A549 (cell line): ENCODE measurements at regions not wholly inside any gene's neighbourhood (a gene's known extent, or its start where the extent isn't known, plus 50 kb on each side); places are given as distances from the start of the nearest gene placed in this dataset.

Source experiments
- ATAC-seq, 2 experiments: fragments of 200-7000 bp in 1 of 2; fragments of >200 bp in 1 of 2; cut with Nextera tagmentation in 1 of 2; cut with Tn5 transposase in 1 of 2; 3 replicates each; pipeline versions ENCODE4 v1.8.0 to v1.9.1; 2018 to 2020; ENCODE audit warnings: mild to moderate bottlenecking in 1 of 2, moderate library complexity in 1 of 2
- CTCF ChIA-PET: fragments of 300-600 bp; sonication (Branson Sonifier 250); formaldehyde crosslinking; extraction: SDS; loops from one replicate; lab custom pipeline; 2021; ENCODE audit warnings: antibody characterized with exemption, inconsistent platforms; lab: Yijun Ruan, JAX
- POLR2A ChIA-PET: fragments of 350-600 bp; formaldehyde crosslinking; extraction: SDS; loops from one replicate; lab custom pipeline; 2021; ENCODE audit warnings: antibody characterized with exemption, inconsistent platforms; lab: Yijun Ruan, JAX
- DNase-seq, 2 experiments: peaks; one replicate each; pipeline versions ENCODE4 v3.0.0 to v3.0.0-alpha.2; 2011 to 2016; ENCODE audit warnings: low read depth in 1 of 2, low spot score in 1 of 2
- FAIRE-seq: peaks from 2 replicates; lab custom pipeline; 2011; peaks lifted over from hg19 to GRCh38; lab: Jason Lieb, UNC
- H3K27ac ChIP-seq, 2 experiments: fragments of >200 bp; sonication (Bioruptor Twin); formaldehyde crosslinking; 3 replicates each; pipeline ENCODE4 v1.5.1; 2016 to 2017
- H3K4me1 ChIP-seq: fragments of >200 bp; sonication (Bioruptor Twin); formaldehyde crosslinking; 3 replicates; pipeline ENCODE4 v1.6.1; 2016
- H3K4me2 ChIP-seq: fragments of >200 bp; sonication (Bioruptor Twin); formaldehyde crosslinking; 3 replicates; pipeline ENCODE4 v1.6.1; 2016
- H3K4me3 ChIP-seq: fragments of >200 bp; sonication (Bioruptor Twin); formaldehyde crosslinking; 3 replicates; pipeline ENCODE4 v1.5.1; 2016
- H3K9me3 ChIP-seq: fragments of >200 bp; sonication (Bioruptor Twin); formaldehyde crosslinking; 3 replicates; pipeline ENCODE4 v1.6.1; 2016
- ATOH8 ChIP-seq: fragments of 250-450 bp; sonication (Bioruptor Pico); IDR thresholded peaks from 2 replicates; pipeline ENCODE4 v1.5.0; 2020; ENCODE audit warnings: low read depth, mild to moderate bottlenecking, moderate library complexity
- BCL3 ChIP-seq: fragments of >200 bp; sonication (Bioruptor Twin); formaldehyde crosslinking; IDR thresholded peaks from 3 replicates; pipeline ENCODE4 v1.6.1; 2016
- CBX2 ChIP-seq: fragments of 200-600 bp; sonication (generic); IDR thresholded peaks from 2 replicates; pipeline ENCODE4 v1.6.1; 2016; ENCODE audit warnings: low read depth, mild to moderate bottlenecking, borderline replicate concordance
- CBX8 ChIP-seq: fragments of 200-600 bp; sonication (generic); IDR thresholded peaks from 2 replicates; pipeline ENCODE4 v1.6.1; 2016
- CEBPB ChIP-seq, 2 experiments: fragments of >200 bp in 1 of 2; sonication (Bioruptor Twin) in 1 of 2; formaldehyde crosslinking in 1 of 2; IDR thresholded peaks; 2 replicates each; pipeline ENCODE4 v1.6.1; 2012 to 2016
- CHD2 ChIP-seq: fragments of 150-350 bp; IDR thresholded peaks from 2 replicates; pipeline ENCODE4 v1.6.1; 2014; ENCODE audit warnings: low read length; ENCODE audit not compliant: partially characterized antibody
- CHD4 ChIP-seq: fragments of 200-600 bp; sonication (generic); IDR thresholded peaks from 2 replicates; pipeline ENCODE4 v1.6.1; 2016; ENCODE audit warnings: antibody characterized with exemption, mild to moderate bottlenecking, borderline replicate concordance
- CTCF ChIP-seq: fragments of >200 bp; sonication (Bioruptor Twin); formaldehyde crosslinking; IDR thresholded peaks from 3 replicates; pipeline ENCODE4 v1.5.1; 2016
- E2F6 ChIP-seq: IDR thresholded peaks from 2 replicates; pipeline ENCODE4 v1.6.1; 2012; ENCODE audit warnings: low read depth, borderline replicate concordance
- ESRRA ChIP-seq: fragments of 150-350 bp; IDR thresholded peaks from 2 replicates; pipeline ENCODE4 v1.6.1; 2014; ENCODE audit warnings: mild to moderate bottlenecking, low read length, borderline replicate concordance
- FOSL2 ChIP-seq, 2 experiments: fragments of 450-650 bp in 1 of 2; fragments of >200 bp in 1 of 2; sonication (Bioruptor Twin) in 1 of 2; formaldehyde crosslinking; IDR thresholded peaks; 2 replicates each; pipeline versions ENCODE4 v1.5.0 to v1.6.1; 2016 to 2020; ENCODE audit warnings: mild to moderate bottlenecking in 1 of 2, moderate library complexity in 1 of 2
- FOXS1 ChIP-seq: fragments of 250-450 bp; sonication (Bioruptor Pico); IDR thresholded peaks from 2 replicates; pipeline ENCODE4 v1.5.0; 2020; ENCODE audit warnings: mild to moderate bottlenecking, moderate library complexity
- GATA3 ChIP-seq: IDR thresholded peaks from 2 replicates; pipeline ENCODE4 v1.6.1; 2012; ENCODE audit warnings: borderline replicate concordance
- HMGXB4 ChIP-seq: fragments of 250-450 bp; sonication (Bioruptor Pico); IDR thresholded peaks from 2 replicates; pipeline ENCODE4 v1.5.0; 2021; ENCODE audit warnings: mild to moderate bottlenecking, moderate library complexity, borderline replicate concordance
- HOXA7 ChIP-seq: fragments of 250-450 bp; sonication (Bioruptor Pico); IDR thresholded peaks from 2 replicates; pipeline ENCODE4 v1.5.0; 2020; ENCODE audit warnings: mild to moderate bottlenecking, moderate library complexity
- HOXB13 ChIP-seq: fragments of 250-450 bp; sonication (Bioruptor Pico); IDR thresholded peaks from 2 replicates; pipeline ENCODE4 v1.5.0; 2020; ENCODE audit warnings: low read depth, mild to moderate bottlenecking, moderate library complexity
- HOXB5 ChIP-seq: fragments of 250-450 bp; sonication (Bioruptor Pico); IDR thresholded peaks from 2 replicates; pipeline ENCODE4 v1.5.0; 2020; ENCODE audit warnings: mild to moderate bottlenecking, moderate library complexity
- JUNB ChIP-seq: fragments of >200 bp; sonication (Bioruptor Twin); formaldehyde crosslinking; IDR thresholded peaks from 2 replicates; pipeline ENCODE4 v1.6.1; 2016
- MAFK ChIP-seq: fragments of 450-650 bp; IDR thresholded peaks from 2 replicates; pipeline ENCODE4 v1.6.1; 2014; ENCODE audit not compliant: partially characterized antibody
- MAX ChIP-seq: IDR thresholded peaks from 2 replicates; pipeline ENCODE4 v1.6.1; 2012
- NFE2L2 ChIP-seq: fragments of 150-350 bp; conservative IDR thresholded peaks from 2 replicates; pipeline ENCODE4 v1.6.1; 2014; ENCODE audit warnings: low read length
- NPAS2 ChIP-seq: fragments of 250-450 bp; sonication (Bioruptor Pico); IDR thresholded peaks from 2 replicates; pipeline ENCODE4 v1.8.0; 2022; ENCODE audit warnings: mild to moderate bottlenecking, moderate library complexity, borderline replicate concordance
- POLR2A ChIP-seq: IDR thresholded peaks from 2 replicates; pipeline ENCODE4 v1.6.1; 2012; ENCODE audit warnings: mild to moderate bottlenecking, low read length
- POLR2AphosphoS2 ChIP-seq: conservative IDR thresholded peaks from 2 replicates; pipeline ENCODE4 v1.6.1; 2012; ENCODE audit warnings: low read length, improper control_type of control experiment, inconsistent platforms
- RARB ChIP-seq: fragments of 250-450 bp; sonication (Bioruptor Pico); IDR thresholded peaks from 2 replicates; pipeline ENCODE4 v1.8.0; 2021; ENCODE audit warnings: mild to moderate bottlenecking, moderate library complexity
- RCOR1 ChIP-seq: fragments of 150-350 bp; IDR thresholded peaks from 2 replicates; pipeline ENCODE4 v1.6.1; 2014; ENCODE audit warnings: antibody characterized with exemption, low read length, low read depth
- RFX5 ChIP-seq: fragments of 450-650 bp; IDR thresholded peaks from 2 replicates; pipeline ENCODE4 v1.7.1; 2014; ENCODE audit warnings: antibody characterized with exemption, mild to moderate bottlenecking, moderate library complexity
- SMC3 ChIP-seq: fragments of >200 bp; sonication (Bioruptor Twin); formaldehyde crosslinking; IDR thresholded peaks from 3 replicates; pipeline ENCODE4 v1.6.1; 2018; ENCODE audit warnings: inconsistent platforms
- SREBF2 ChIP-seq: fragments of 450-650 bp; IDR thresholded peaks from 2 replicates; pipeline ENCODE4 v1.6.1; 2014; ENCODE audit warnings: mild to moderate bottlenecking, moderate library complexity
- TFCP2L1 ChIP-seq: fragments of 250-450 bp; sonication (Bioruptor Pico); IDR thresholded peaks from 2 replicates; pipeline ENCODE4 v1.5.0; 2021; ENCODE audit warnings: mild to moderate bottlenecking
- USF2 ChIP-seq: fragments of 450-650 bp; IDR thresholded peaks from 2 replicates; pipeline ENCODE4 v1.6.1; 2014; ENCODE audit warnings: antibody characterized with exemption
- ZFP36 ChIP-seq: fragments of 450-650 bp; IDR thresholded peaks from 2 replicates; pipeline ENCODE4 v1.6.1; 2014; ENCODE audit warnings: borderline replicate concordance; ENCODE audit not compliant: partially characterized antibody
- WGBS: methylation state at CpG from one replicate; pipeline ENCODE4 v1.1.6; 2017; ENCODE audit errors: missing lambda C conversion rate; 5-methylcytosine and 5-hydroxymethylcytosine counted together

GRCh38 chr7:142539901-142540300 lies 209.4 kb upstream of the PRSS1 start:
- peak overlapping the region in 1 of 2 experiments; percentile 23; a peak in 1 of 6 replicates for H3K27ac ChIP-seq
- 0% methylated on average over 1 of the region's 1 CpG for WGBS
- H3K4me2 ChIP-seq, result peak overlapping the region; percentile 42
- no peaks in the 10 kb centered on the region for H3K9me3 ChIP-seq
- ChIA-PET CTCF (interaction anchor here (0.6 to 1.3 kb wide), 4 partner anchors 10 to 244 kb away, joined by 3 read pairs; no protein-coding TSS in a partner anchor), POLR2A (no interaction called here)
- FAIRE-seq (no peak), DNase-seq (peak in 1 of 2 experiments; percentile 21)
- TF ChIP-seq HOXA7 (no peak), CHD4 (no peak), ESRRA (no peak), CBX2 (no peak), SMC3 (no peak), MAX (no peak; the same call in 1 of the 2 replicates), GATA3 (peak; percentile 46; the same call in 1 of the 2 replicates), CBX8 (no peak), JUNB (peak; percentile 63), ATOH8 (no peak), CHD2 (no peak), CTCF (no peak), POLR2A (no peak), NPAS2 (no peak), HOXB5 (CRISPR knock-in tag) (no peak), FOXS1 (CRISPR knock-in tag) (peak; percentile 68; the same call in 1 of the 2 replicates), RCOR1 (no peak), FOSL2 (IDR thresholded peaks at IDR 0.05) (peak; percentile 64; the same call in 1 of the 2 replicates), FOSL2 (CRISPR knock-in tag; IDR thresholded peaks at IDR 0.05) (peak; percentile 69), ZFP36 (no peak), TFCP2L1 (no peak), BCL3 (no peak), RARB (CRISPR knock-in tag) (no peak), POLR2AphosphoS2 (no peak)
- TF ChIP-seq, all 56 proteins: peak for 4
- Histone ChIP-seq H3K4me3 (no peak overlapping the region), H3K4me1 (peaks cover 16% of the 10 kb centered on the region; the same call in 2 of the 3 replicates)
- no peak; a peak in 1 of 6 replicates for ATAC-seq

GRCh38 chr7:142537760-142538159 lies 211.5 kb upstream of the PRSS1 start:
- Histone ChIP-seq H3K4me2 (no peak overlapping the region), H3K4me1 (peaks cover 16% of the 10 kb centered on the region; the same call in 2 of the 3 replicates), H3K9me3 (no peaks in the 10 kb centered on the region), H3K4me3 (no peak overlapping the region), H3K27ac (no peak overlapping the region)
- FAIRE-seq (no peak), ATAC-seq (no peak), DNase-seq (no peak)
- CTCF ChIA-PET, result interaction anchor here (0.6 to 5.4 kb wide), 10 partner anchors 9 to 329 kb away, joined by 3 to 101 read pairs (median 8); no protein-coding TSS in a partner anchor
- 89% methylated on average over 1 of the region's 1 CpG for WGBS
- POLR2A ChIA-PET, result no interaction called here
- TF ChIP-seq POLR2AphosphoS2 (no peak), POLR2A (no peak), JUNB (no peak), RFX5 (no peak), CBX2 (no peak), E2F6 (no peak), USF2 (no peak), NPAS2 (no peak), SREBF2 (no peak), MAFK (no peak), HMGXB4 (no peak), NFE2L2 (no peak), HOXB13 (CRISPR knock-in tag) (no peak), CEBPB (IDR thresholded peaks at IDR 0.05) (no peak)
